Nephron (organoid): ENCODE measurements at regions not wholly inside any gene's neighbourhood (a gene's known extent, or its start where the extent isn't known, plus 50 kb on each side); places are given as distances from the start of the nearest gene placed in this dataset.

Experiments
- H3K27ac Mint-ChIP-seq, 3 experiments: 2 replicates each; pipeline ENCODE4 v1.8.0; 2020; ENCODE audit warnings: mixed read lengths in 3 of 3, mild to moderate bottlenecking in 2 of 3, moderate library complexity in 1 of 3
- H3K27me3 Mint-ChIP-seq: 2 replicates; pipeline ENCODE4 v1.8.0; 2021; ENCODE audit warnings: low read depth, mild to moderate bottlenecking, moderate library complexity, mixed read lengths
- H3K36me3 Mint-ChIP-seq: 2 replicates; pipeline ENCODE4 v1.8.0; 2020; ENCODE audit warnings: low read depth, mixed read lengths
- H3K4me1 Mint-ChIP-seq: 2 replicates; pipeline ENCODE4 v1.8.0; 2020; ENCODE audit warnings: mixed read lengths
- H3K4me3 Mint-ChIP-seq, 3 experiments: 2 replicates each; pipeline ENCODE4 v1.8.0; 2020; ENCODE audit warnings: mild to moderate bottlenecking in 3 of 3, mixed read lengths in 3 of 3, moderate library complexity in 2 of 3
- H3K9me3 Mint-ChIP-seq: 2 replicates; pipeline ENCODE4 v1.8.0; 2020; ENCODE audit warnings: mixed read lengths
- TF ChIP-seq, protein P1 (sequence below), 3 experiments: fragments of 200-600 bp; sonication (generic); IDR thresholded peaks; one replicate each; pipeline ENCODE4 v1.5.0; 2021; ENCODE audit warnings: antibody characterized with exemption in 3 of 3; ENCODE audit not compliant: unreplicated experiment in 3 of 3

GRCh38 chr3:151611419-151611818 lies 122.3 kb upstream of the AADACL2 start:
- Mint-ChIP-seq H3K36me3 (no peaks in the 10 kb centered on the region), H3K4me1 (peaks cover 17% of the 10 kb centered on the region), H3K27me3 (peaks cover 4% of the 10 kb centered on the region), H3K9me3 (peaks cover 8% of the 10 kb centered on the region), H3K4me3 (no peak overlapping the region), H3K27ac (peak overlapping the region; percentile 20 to 61 (median 39))
- TF ChIP-seq, protein P1, sequence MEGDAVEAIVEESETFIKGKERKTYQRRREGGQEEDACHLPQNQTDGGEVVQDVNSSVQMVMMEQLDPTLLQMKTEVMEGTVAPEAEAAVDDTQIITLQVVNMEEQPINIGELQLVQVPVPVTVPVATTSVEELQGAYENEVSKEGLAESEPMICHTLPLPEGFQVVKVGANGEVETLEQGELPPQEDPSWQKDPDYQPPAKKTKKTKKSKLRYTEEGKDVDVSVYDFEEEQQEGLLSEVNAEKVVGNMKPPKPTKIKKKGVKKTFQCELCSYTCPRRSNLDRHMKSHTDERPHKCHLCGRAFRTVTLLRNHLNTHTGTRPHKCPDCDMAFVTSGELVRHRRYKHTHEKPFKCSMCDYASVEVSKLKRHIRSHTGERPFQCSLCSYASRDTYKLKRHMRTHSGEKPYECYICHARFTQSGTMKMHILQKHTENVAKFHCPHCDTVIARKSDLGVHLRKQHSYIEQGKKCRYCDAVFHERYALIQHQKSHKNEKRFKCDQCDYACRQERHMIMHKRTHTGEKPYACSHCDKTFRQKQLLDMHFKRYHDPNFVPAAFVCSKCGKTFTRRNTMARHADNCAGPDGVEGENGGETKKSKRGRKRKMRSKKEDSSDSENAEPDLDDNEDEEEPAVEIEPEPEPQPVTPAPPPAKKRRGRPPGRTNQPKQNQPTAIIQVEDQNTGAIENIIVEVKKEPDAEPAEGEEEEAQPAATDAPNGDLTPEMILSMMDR (IDR thresholded peaks at IDR 0.05; ENCODE audit: unreplicated experiment in 3 of 3): no peak

GRCh38 chr3:151609491-151609890 lies 124.2 kb upstream of the AADACL2 start:
- H3K27me3 Mint-ChIP-seq: peaks cover 4% of the 10 kb centered on the region
- H3K36me3 Mint-ChIP-seq: no peaks in the 10 kb centered on the region
- no peak overlapping the region for H3K4me3 Mint-ChIP-seq
- no peak overlapping the region for H3K27ac Mint-ChIP-seq
- TF ChIP-seq, protein P1 (IDR thresholded peaks at IDR 0.05; ENCODE audit: unreplicated experiment in 3 of 3): no peak
- peaks cover 8% of the 10 kb centered on the region for H3K9me3 Mint-ChIP-seq
- peaks cover 17% of the 10 kb centered on the region for H3K4me1 Mint-ChIP-seq

DNA sequence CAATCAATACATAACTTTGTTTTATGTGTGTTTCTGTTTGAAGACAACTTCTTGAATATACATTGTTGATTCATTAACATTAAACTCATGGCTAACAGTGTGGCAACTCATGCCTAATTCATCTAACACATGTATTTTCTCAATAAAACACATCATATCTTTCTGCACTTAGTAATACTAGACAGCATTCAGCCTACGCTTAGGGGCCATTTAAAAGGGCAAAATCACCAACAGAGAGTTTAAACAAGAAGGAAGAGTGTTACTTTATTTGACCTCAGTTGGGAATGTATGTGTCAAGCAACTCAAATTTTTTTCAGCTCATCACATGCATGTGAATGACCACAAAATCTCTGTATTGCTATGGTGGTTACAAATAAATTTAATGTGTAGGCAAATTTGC lies 128.8 kb upstream of the AADACL2 start:
- H3K9me3 Mint-ChIP-seq: peaks cover 2% of the 10 kb centered on the region
- no peaks in the 10 kb centered on the region for H3K36me3 Mint-ChIP-seq
- no peak overlapping the region for H3K4me3 Mint-ChIP-seq
- peaks cover 2% of the 10 kb centered on the region for H3K27me3 Mint-ChIP-seq
- TF ChIP-seq, protein P1 (IDR thresholded peaks at IDR 0.05; ENCODE audit: unreplicated experiment in 3 of 3): no peak
- peaks cover 13% of the 10 kb centered on the region for H3K4me1 Mint-ChIP-seq
- no peak overlapping the region for H3K27ac Mint-ChIP-seq

DNA sequence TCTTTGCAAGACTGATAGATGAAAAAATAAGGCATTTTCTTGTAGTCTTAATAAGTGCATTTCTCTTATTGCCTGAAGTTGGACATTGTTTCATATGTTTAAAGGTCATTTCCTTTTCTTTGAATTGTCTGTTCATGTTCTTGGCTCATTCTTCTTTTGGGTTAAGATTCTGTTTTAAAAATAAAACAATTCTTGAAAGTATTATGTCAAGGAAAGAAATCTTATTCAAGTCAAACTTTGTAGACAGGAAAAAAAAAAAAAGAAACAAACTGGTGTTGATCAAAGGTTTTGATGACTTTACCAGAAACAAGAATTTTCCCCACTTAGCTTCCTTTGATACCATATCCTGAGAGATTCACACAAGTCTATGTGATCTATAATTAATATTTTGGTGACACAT lies 132.9 kb upstream of the AADACL2 start:
- Mint-ChIP-seq H3K4me1 (peaks cover 13% of the 10 kb centered on the region), H3K27ac (no peak overlapping the region), H3K27me3 (no peaks in the 10 kb centered on the region), H3K4me3 (no peak overlapping the region), H3K36me3 (no peaks in the 10 kb centered on the region), H3K9me3 (no peaks in the 10 kb centered on the region)
- TF ChIP-seq, protein P1 (IDR thresholded peaks at IDR 0.05; ENCODE audit: unreplicated experiment in 3 of 3): no peak

- Mint-ChIP-seq H3K27ac (no peak overlapping the region), H3K27me3 (no peaks in the 10 kb centered on the region), H3K9me3 (no peaks in the 10 kb centered on the region), H3K4me3 (no peak overlapping the region), H3K36me3 (no peaks in the 10 kb centered on the region), H3K4me1 (peaks cover 7% of the 10 kb centered on the region)
- TF ChIP-seq, protein P1 (IDR thresholded peaks at IDR 0.05; ENCODE audit: unreplicated experiment in 3 of 3): no peak
Measured at GRCh38 chr3:151599103-151599672, 134.5 kb upstream of the AADACL2 start.

DNA sequence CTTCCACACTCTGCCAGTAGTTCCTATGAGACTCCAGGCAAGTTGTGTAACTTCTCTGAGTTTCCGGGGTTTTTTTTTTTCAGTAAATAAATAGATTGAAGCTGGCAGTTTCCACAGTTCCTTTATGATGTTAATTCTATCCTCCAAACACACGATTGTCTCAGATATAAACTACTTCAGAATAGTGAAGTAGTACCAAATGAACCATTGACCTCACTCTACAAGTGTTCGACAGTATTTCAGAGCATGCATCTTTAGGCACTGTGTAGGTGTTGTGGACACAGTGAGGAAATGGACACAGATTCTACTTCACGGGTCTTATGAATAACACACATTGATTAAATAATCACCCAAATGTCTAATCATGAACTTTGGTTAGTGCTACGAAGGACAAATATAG lies 136.1 kb upstream of the IGSF10 start:
- Mint-ChIP-seq H3K4me1 (peaks cover 4% of the 10 kb centered on the region), H3K36me3 (no peaks in the 10 kb centered on the region), H3K27ac (no peak overlapping the region), H3K4me3 (no peak overlapping the region), H3K27me3 (no peaks in the 10 kb centered on the region), H3K9me3 (no peaks in the 10 kb centered on the region)
- TF ChIP-seq, protein P1 (IDR thresholded peaks at IDR 0.05; ENCODE audit: unreplicated experiment in 3 of 3): no peak
